Endothelial cell of umbilical vein (primary cell): ENCODE measurements at regions not wholly inside any gene's neighbourhood (a gene's known extent, or its start where the extent isn't known, plus 50 kb on each side); places are given as distances from the start of the nearest gene placed in this dataset.
"Not testable (repeated sequence)": the region's sequence is repeated elsewhere in the genome, so short reads cannot be mapped to it uniquely, and the experiment has no call there.

Source experiments
- EZH2 ChIP-seq: IDR thresholded peaks from 2 replicates; pipeline ENCODE4 v1.6.1; 2012; ENCODE audit warnings: borderline replicate concordance, low read depth, mild to moderate bottlenecking, moderate library complexity, low read length, inconsistent platforms; ENCODE audit not compliant: severe bottlenecking
- POLR2A ChIP-seq: IDR thresholded peaks from 2 replicates; pipeline ENCODE4 v1.6.1; 2012; ENCODE audit warnings: low read depth, mild to moderate bottlenecking, control low read depth, low read length
- POLR2AphosphoS5 ChIP-seq: IDR thresholded peaks from 2 replicates; pipeline ENCODE4 v1.6.1; 2012; ENCODE audit warnings: low read depth, mild to moderate bottlenecking, control low read depth, low read length, moderate library complexity; ENCODE audit not compliant: insufficient read depth

- TF ChIP-seq EZH2, POLR2A, POLR2AphosphoS5: not testable (repeated sequence)
Observed at GRCh38 chr4:53833302-53834003, 231.0 kb downstream of the CHIC2 start.
